ENCODE measurements at regions not wholly inside any gene's neighbourhood (a gene's known extent, or its start where the extent isn't known, plus 50 kb on each side); places are given as distances from the start of the nearest gene placed in this dataset.

GRCh38 chr10:35884657-35885071, 242.6 kb upstream of the FZD8 start:
- TF ChIP-seq, protein P1, sequence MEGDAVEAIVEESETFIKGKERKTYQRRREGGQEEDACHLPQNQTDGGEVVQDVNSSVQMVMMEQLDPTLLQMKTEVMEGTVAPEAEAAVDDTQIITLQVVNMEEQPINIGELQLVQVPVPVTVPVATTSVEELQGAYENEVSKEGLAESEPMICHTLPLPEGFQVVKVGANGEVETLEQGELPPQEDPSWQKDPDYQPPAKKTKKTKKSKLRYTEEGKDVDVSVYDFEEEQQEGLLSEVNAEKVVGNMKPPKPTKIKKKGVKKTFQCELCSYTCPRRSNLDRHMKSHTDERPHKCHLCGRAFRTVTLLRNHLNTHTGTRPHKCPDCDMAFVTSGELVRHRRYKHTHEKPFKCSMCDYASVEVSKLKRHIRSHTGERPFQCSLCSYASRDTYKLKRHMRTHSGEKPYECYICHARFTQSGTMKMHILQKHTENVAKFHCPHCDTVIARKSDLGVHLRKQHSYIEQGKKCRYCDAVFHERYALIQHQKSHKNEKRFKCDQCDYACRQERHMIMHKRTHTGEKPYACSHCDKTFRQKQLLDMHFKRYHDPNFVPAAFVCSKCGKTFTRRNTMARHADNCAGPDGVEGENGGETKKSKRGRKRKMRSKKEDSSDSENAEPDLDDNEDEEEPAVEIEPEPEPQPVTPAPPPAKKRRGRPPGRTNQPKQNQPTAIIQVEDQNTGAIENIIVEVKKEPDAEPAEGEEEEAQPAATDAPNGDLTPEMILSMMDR (IDR thresholded peaks at IDR 0.05): no peak
- TF ChIP-seq POLR2A (IDR thresholded peaks at IDR 0.05): no peak

Measured in right lobe of liver (tissue), 4 donors.